Stomach (tissue), 8 donors: ENCODE measurements at regions not wholly inside any gene's neighbourhood (a gene's known extent, or its start where the extent isn't known, plus 50 kb on each side); places are given as distances from the start of the nearest gene placed in this dataset.
A peak's percentile ranks its signal among the peaks of the same experiment; 100 is the strongest.

Experiments used
- DNase-seq, 2 donors: peaks; one replicate each; pipeline versions ENCODE4 v3.0.0 to v3.0.0-alpha.2; 2013 to 2019
- H3K27ac ChIP-seq, 5 donors: fragments of 200-600 bp in 4 of 5; sonication (generic) in 4 of 5; one replicate each; pipeline ENCODE4 v1.5.1; 2013 to 2019; ENCODE audit warnings: mild to moderate bottlenecking in 1 of 5, moderate library complexity in 1 of 5
- H3K27me3 ChIP-seq, 3 donors: fragments of 200-600 bp; sonication (generic); one replicate each; pipeline ENCODE4 v1.5.1; 2017 to 2019; ENCODE audit warnings: mixed run types in 1 of 3
- H3K36me3 ChIP-seq, 4 donors: fragments of 200-600 bp; sonication (generic); 1 replicate in 3 of 4; 2 replicates in 1 of 4; pipeline ENCODE4 v1.5.1; 2016 to 2019
- H3K4me1 ChIP-seq, 4 donors: fragments of 200-600 bp; sonication (generic); one replicate each; pipeline ENCODE4 v1.5.1; 2016 to 2019
- H3K4me3 ChIP-seq, 4 donors: fragments of 200-600 bp; sonication (generic) in 3 of 4; one replicate each; pipeline ENCODE4 v1.5.1; 2016 to 2019; ENCODE audit warnings: mild to moderate bottlenecking in 1 of 4
- H3K9me3 ChIP-seq, 4 donors: fragments of 200-600 bp; sonication (generic); one replicate each; pipeline ENCODE4 v1.5.1; 2016 to 2019
- CTCF ChIP-seq, 7 experiments: fragments of 450-650 bp in 4 of 7; fragments of 200-600 bp in 3 of 7; sonication (generic) in 3 of 7; IDR thresholded peaks; one replicate each; pipeline ENCODE4 v1.5.1; 2016 to 2019; ENCODE audit warnings: antibody characterized with exemption in 7 of 7, control low read depth in 2 of 7, mild to moderate bottlenecking in 1 of 7
- EP300 ChIP-seq: sonication (generic); formaldehyde crosslinking; IDR thresholded peaks from one replicate; pipeline ENCODE4 v1.6.1; 2017; ENCODE audit warnings: antibody characterized with exemption
- POLR2A ChIP-seq, 4 donors: fragments of 450-650 bp; IDR thresholded peaks; one replicate each; pipeline ENCODE4 v1.6.1; 2016; ENCODE audit warnings: antibody characterized with exemption in 4 of 4, control low read depth in 2 of 4, mild to moderate bottlenecking in 1 of 4, moderate library complexity in 1 of 4
- POLR2AphosphoS5 ChIP-seq, 3 donors: sonication (generic); formaldehyde crosslinking; IDR thresholded peaks; one replicate each; pipeline ENCODE4 v1.6.1; 2016; ENCODE audit warnings: antibody characterized with exemption in 3 of 3
- WGBS, 5 donors: extraction: QIAGEN DNeasy Blood & Tissue Kit in 3 of 5; methylation state at CpG; one replicate each; pipeline versions ENCODE4 v1.1.5 to v1.1.7; 2013 to 2018; 5-methylcytosine and 5-hydroxymethylcytosine counted together
- intact Hi-C: fragments of 100-400 bp; cut with DNase I; formaldehyde crosslinking; loops from one replicate; pipeline ENCODE4 v1.15.1; 2023; ENCODE audit warnings: low total_unique reads
- donor health status: healthy with polysubstance abuse.
- donor health status: Bipolar disorder and iron deficiency.
- donor health status: healthy.

GRCh38 chr18:34108206-34108605 is 116.5 kb downstream of the NOL4 start:
- Histone ChIP-seq H3K4me3 (no peak overlapping the region), H3K36me3 (no peaks in the 10 kb centered on the region), H3K27me3 (no peaks in the 10 kb centered on the region), H3K9me3 (peaks cover 0 to 9% (median 0%) of the 10 kb centered on the region in 4 donors), H3K4me1 (no peaks in the 10 kb centered on the region), H3K27ac (no peak overlapping the region)
- TF ChIP-seq POLR2AphosphoS5 (IDR thresholded peaks at IDR 0.05): no peak
- no peak for TF ChIP-seq CTCF (IDR thresholded peaks at IDR 0.05)
- TF ChIP-seq EP300: no peak
- no peak for TF ChIP-seq POLR2A (IDR thresholded peaks at IDR 0.05)
- intact Hi-C loops: no loop called here
- DNase-seq: no peak

- intact Hi-C loops: no loop called here
- no peak overlapping the region for H3K27ac ChIP-seq
- no peak overlapping the region for H3K4me3 ChIP-seq
- H3K4me1 ChIP-seq: peaks cover 0 to 7% (median 0%) of the 10 kb centered on the region in 4 donors
- H3K9me3 ChIP-seq: no peaks in the 10 kb centered on the region
- WGBS, 5 donors: 70 to 84% (median 74%) methylated on average over 2 of the region's 2 CpGs
- DNase-seq: no peak
- TF ChIP-seq EP300: no peak
- no peak for TF ChIP-seq CTCF (IDR thresholded peaks at IDR 0.05)
- TF ChIP-seq POLR2AphosphoS5 (IDR thresholded peaks at IDR 0.05): no peak
- no peak for TF ChIP-seq POLR2A (IDR thresholded peaks at IDR 0.05)
- no peaks in the 10 kb centered on the region for H3K27me3 ChIP-seq
- H3K36me3 ChIP-seq: no peaks in the 10 kb centered on the region
Measured at GRCh38 chr18:34098109-34098508, 126.6 kb downstream of the NOL4 start.

- H3K4me3 ChIP-seq: no peak overlapping the region
- intact Hi-C loops: no loop called here
Measured at GRCh38 chr18:34097312-34097711, 127.4 kb downstream of the NOL4 start.

GRCh38 chr18:34094148-34094547 is 130.6 kb downstream of the NOL4 start:
- Histone ChIP-seq H3K9me3 (no peaks in the 10 kb centered on the region), H3K36me3 (no peaks in the 10 kb centered on the region), H3K27me3 (no peaks in the 10 kb centered on the region), H3K4me3 (no peak overlapping the region), H3K27ac (no peak overlapping the region), H3K4me1 (peaks cover 0 to 7% (median 0%) of the 10 kb centered on the region in 4 donors)
- TF ChIP-seq EP300: no peak
- TF ChIP-seq POLR2A (IDR thresholded peaks at IDR 0.05): no peak
- TF ChIP-seq POLR2AphosphoS5 (IDR thresholded peaks at IDR 0.05): no peak
- no peak for TF ChIP-seq CTCF (IDR thresholded peaks at IDR 0.05)
- intact Hi-C loops: no loop called here
- WGBS, 5 donors: 39 to 64% (median 50%) methylated on average over 1 of the region's 1 CpG
- peak in 1 of 2 donors; percentile 22 for DNase-seq

More at GRCh38 chr18:34097312-34097711, 127.4 kb downstream of the NOL4 start:
- 21 to 47% (median 30%) methylated on average over 1 of the region's 1 CpG for WGBS, 5 donors
- no peak overlapping the region for H3K27ac ChIP-seq
- no peaks in the 10 kb centered on the region for H3K36me3 ChIP-seq
- no peaks in the 10 kb centered on the region for H3K9me3 ChIP-seq
- peaks cover 0 to 7% (median 0%) of the 10 kb centered on the region in 4 donors for H3K4me1 ChIP-seq
- TF ChIP-seq POLR2AphosphoS5 (IDR thresholded peaks at IDR 0.05): no peak
- no peak for TF ChIP-seq POLR2A (IDR thresholded peaks at IDR 0.05)
- DNase-seq: peak in 1 of 2 donors; percentile 16
- no peaks in the 10 kb centered on the region for H3K27me3 ChIP-seq

GRCh38 chr18:34092796-34093195 is 131.9 kb downstream of the NOL4 start:
- Histone ChIP-seq H3K4me3 (no peak overlapping the region), H3K27ac (no peak overlapping the region), H3K27me3 (no peaks in the 10 kb centered on the region), H3K4me1 (peaks cover 0 to 7% (median 0%) of the 10 kb centered on the region in 4 donors), H3K36me3 (no peaks in the 10 kb centered on the region), H3K9me3 (no peaks in the 10 kb centered on the region)
- intact Hi-C loops: no loop called here
- WGBS, 5 donors: 62 to 81% (median 67%) methylated on average over 1 of the region's 1 CpG
- no peak for DNase-seq
- TF ChIP-seq CTCF (IDR thresholded peaks at IDR 0.05) (no peak), POLR2AphosphoS5 (IDR thresholded peaks at IDR 0.05) (no peak), EP300 (no peak), POLR2A (IDR thresholded peaks at IDR 0.05) (no peak)
